ENCODE measurements at regions not wholly inside any gene's neighbourhood (a gene's known extent, or its start where the extent isn't known, plus 50 kb on each side); places are given as distances from the start of the nearest gene placed in this dataset.

GRCh38 chr10:113359655-113360054, 193.2 kb upstream of the HABP2 start:
- no peak overlapping the region for H3K27ac ChIP-seq (ENCODE audit: low read length)
- H3F3A ChIP-seq (ENCODE audit: insufficient read depth, low read length) = no peaks in the 10 kb centered on the region
- no peaks in the 10 kb centered on the region for H3K9me3 ChIP-seq (replicated peaks; ENCODE audit: insufficient read depth, low read length)
- no peak overlapping the region for H3K4me3 ChIP-seq (ENCODE audit: low read length)
- H3K27me3 ChIP-seq (replicated peaks; ENCODE audit: insufficient read depth, low read length) = no peaks in the 10 kb centered on the region
- DNase-seq = no peak
- H4K20me1 ChIP-seq (ENCODE audit: insufficient read depth, low read length) = no peaks in the 10 kb centered on the region
- no peak overlapping the region for H3K9ac ChIP-seq (ENCODE audit: low read length)
- no peak overlapping the region for H3K4me2 ChIP-seq (ENCODE audit: low read depth, low read length)
- H3K79me2 ChIP-seq (ENCODE audit: low read length) = no peaks in the 10 kb centered on the region
- no peaks in the 10 kb centered on the region for H3K36me3 ChIP-seq (replicated peaks; ENCODE audit: insufficient read depth, low read length)
- no peak overlapping the region for H2AFZ ChIP-seq (ENCODE audit: low read length)
- H3K4me1 ChIP-seq (ENCODE audit: low read length) = 0 out of 2 replicates have a peak, but pooled peaks cover 6% of the 10 kb centered on the region
- TF ChIP-seq EZH2 (optimal IDR thresholded peaks at IDR 0.05; ENCODE audit: low read depth, low read length) (no peak), EZH2phosphoT487 (IDR thresholded peaks at IDR 0.05; ENCODE audit: low read length) (no peak), CTCF (IDR thresholded peaks at IDR 0.05; ENCODE audit: low read length) (no peak)
- no peaks in the 10 kb centered on the region for H3K9me2 ChIP-seq (replicated peaks; ENCODE audit: insufficient read depth, low read length)

- H3K9ac ChIP-seq (ENCODE audit: low read length) = no peak overlapping the region
- H3K79me2 ChIP-seq (ENCODE audit: low read length) = no peaks in the 10 kb centered on the region
- H3K9me3 ChIP-seq (replicated peaks; ENCODE audit: insufficient read depth, low read length) = no peaks in the 10 kb centered on the region
- H2AFZ ChIP-seq (ENCODE audit: low read length) = no peak overlapping the region
- H4K20me1 ChIP-seq (ENCODE audit: insufficient read depth, low read length) = no peaks in the 10 kb centered on the region
- DNase-seq = no peak
- H3K9me2 ChIP-seq (replicated peaks; ENCODE audit: insufficient read depth, low read length) = no peaks in the 10 kb centered on the region
- H3F3A ChIP-seq (ENCODE audit: insufficient read depth, low read length) = no peaks in the 10 kb centered on the region
- H3K4me2 ChIP-seq (ENCODE audit: low read depth, low read length) = no peak overlapping the region
- H3K27me3 ChIP-seq (replicated peaks; ENCODE audit: insufficient read depth, low read length) = no peaks in the 10 kb centered on the region
- H3K27ac ChIP-seq (ENCODE audit: low read length) = no peak overlapping the region
- 0 out of 2 replicates have a peak, but pooled peaks cover 6% of the 10 kb centered on the region for H3K4me1 ChIP-seq (ENCODE audit: low read length)
- no peak for TF ChIP-seq CTCF (IDR thresholded peaks at IDR 0.05; ENCODE audit: low read length)
- no peak for TF ChIP-seq EZH2phosphoT487 (IDR thresholded peaks at IDR 0.05; ENCODE audit: low read length)
- no peak for TF ChIP-seq EZH2 (optimal IDR thresholded peaks at IDR 0.05; ENCODE audit: low read depth, low read length)
- no peaks in the 10 kb centered on the region for H3K36me3 ChIP-seq (replicated peaks; ENCODE audit: insufficient read depth, low read length)
- H3K4me3 ChIP-seq (ENCODE audit: low read length) = no peak overlapping the region
These were observed 192.0 kb upstream of the HABP2 start for GRCh38 chr10:113360870-113361269.

- Histone ChIP-seq H3K9me2 (replicated peaks; ENCODE audit: insufficient read depth, low read length) (no peaks in the 10 kb centered on the region), H3K79me2 (ENCODE audit: low read length) (no peaks in the 10 kb centered on the region), H3F3A (ENCODE audit: insufficient read depth, low read length) (no peaks in the 10 kb centered on the region), H4K20me1 (ENCODE audit: insufficient read depth, low read length) (no peaks in the 10 kb centered on the region), H3K36me3 (replicated peaks; ENCODE audit: insufficient read depth, low read length) (no peaks in the 10 kb centered on the region), H3K4me2 (ENCODE audit: low read depth, low read length) (peak overlapping the region; percentile 37), H3K9ac (ENCODE audit: low read length) (no peak overlapping the region), H2AFZ (ENCODE audit: low read length) (no peak overlapping the region), H3K9me3 (replicated peaks; ENCODE audit: insufficient read depth, low read length) (no peaks in the 10 kb centered on the region), H3K27ac (ENCODE audit: low read length) (no peak overlapping the region), H3K27me3 (replicated peaks; ENCODE audit: insufficient read depth, low read length) (no peaks in the 10 kb centered on the region), H3K4me3 (ENCODE audit: low read length) (no peak overlapping the region), H3K4me1 (ENCODE audit: low read length) (0 out of 2 replicates have a peak, but pooled peaks cover 6% of the 10 kb centered on the region)
- TF ChIP-seq CTCF (IDR thresholded peaks at IDR 0.05; ENCODE audit: low read length) (no peak), EZH2phosphoT487 (IDR thresholded peaks at IDR 0.05; ENCODE audit: low read length) (no peak), EZH2 (optimal IDR thresholded peaks at IDR 0.05; ENCODE audit: low read depth, low read length) (no peak)
- peak; percentile 52 for DNase-seq
These were observed 190.2 kb upstream of the HABP2 start for GRCh38 chr10:113362645-113363091.

All from MM.1S (cell line).